ENCODE measurements at regions not wholly inside any gene's neighbourhood (a gene's known extent, or its start where the extent isn't known, plus 50 kb on each side); places are given as distances from the start of the nearest gene placed in this dataset.

DNA sequence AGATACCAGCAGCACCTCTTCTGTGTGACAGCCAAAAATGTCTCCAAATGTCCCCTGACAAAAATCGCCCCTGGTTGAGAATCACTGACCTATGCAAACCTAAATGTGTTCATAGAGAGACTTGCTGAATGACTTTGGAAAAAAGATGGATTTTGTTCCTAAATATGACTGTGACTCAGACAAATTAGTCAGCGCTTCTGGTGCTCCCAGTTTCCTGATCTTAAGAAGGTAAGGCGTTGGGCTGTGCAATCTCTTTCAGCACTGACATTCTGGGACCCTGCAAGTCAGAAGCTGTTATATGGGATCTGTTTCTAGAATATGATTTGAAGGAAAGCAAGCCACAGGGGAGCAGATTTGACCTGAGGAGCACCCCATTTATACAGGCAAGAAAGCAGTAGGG is 90.6 kb upstream of the PWP1 start:
- no peak for DNase-seq (ENCODE audit: low spot score)
- POLR2A ChIA-PET (ENCODE audit: low non-redundant PET) = no interaction called here
- Histone ChIP-seq H3K9me3 (ENCODE audit: low read depth, low read length, poor library complexity, severe bottlenecking) (no peaks in the 10 kb centered on the region), H3K27ac (ENCODE audit: low read depth, low read length, poor library complexity, severe bottlenecking) (no peak overlapping the region), H3K36me3 (ENCODE audit: insufficient read depth, low read length, poor library complexity, severe bottlenecking) (no peaks in the 10 kb centered on the region), H3K4me3 (ENCODE audit: low read depth, low read length, poor library complexity, severe bottlenecking) (no peak overlapping the region), H3K4me1 (ENCODE audit: insufficient read depth, low read length, poor library complexity, severe bottlenecking) (no peaks in the 10 kb centered on the region), H3K27me3 (replicated peaks; ENCODE audit: insufficient read depth, low read depth, low read length, poor library complexity) (no peaks in the 10 kb centered on the region)
- no peak for TF ChIP-seq EZH2 (IDR thresholded peaks at IDR 0.05; ENCODE audit: borderline replicate concordance, low read depth, low read length, poor library complexity, severe bottlenecking)
- TF ChIP-seq, protein P1, sequence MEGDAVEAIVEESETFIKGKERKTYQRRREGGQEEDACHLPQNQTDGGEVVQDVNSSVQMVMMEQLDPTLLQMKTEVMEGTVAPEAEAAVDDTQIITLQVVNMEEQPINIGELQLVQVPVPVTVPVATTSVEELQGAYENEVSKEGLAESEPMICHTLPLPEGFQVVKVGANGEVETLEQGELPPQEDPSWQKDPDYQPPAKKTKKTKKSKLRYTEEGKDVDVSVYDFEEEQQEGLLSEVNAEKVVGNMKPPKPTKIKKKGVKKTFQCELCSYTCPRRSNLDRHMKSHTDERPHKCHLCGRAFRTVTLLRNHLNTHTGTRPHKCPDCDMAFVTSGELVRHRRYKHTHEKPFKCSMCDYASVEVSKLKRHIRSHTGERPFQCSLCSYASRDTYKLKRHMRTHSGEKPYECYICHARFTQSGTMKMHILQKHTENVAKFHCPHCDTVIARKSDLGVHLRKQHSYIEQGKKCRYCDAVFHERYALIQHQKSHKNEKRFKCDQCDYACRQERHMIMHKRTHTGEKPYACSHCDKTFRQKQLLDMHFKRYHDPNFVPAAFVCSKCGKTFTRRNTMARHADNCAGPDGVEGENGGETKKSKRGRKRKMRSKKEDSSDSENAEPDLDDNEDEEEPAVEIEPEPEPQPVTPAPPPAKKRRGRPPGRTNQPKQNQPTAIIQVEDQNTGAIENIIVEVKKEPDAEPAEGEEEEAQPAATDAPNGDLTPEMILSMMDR (conservative IDR thresholded peaks at IDR 0.05; ENCODE audit: low read depth, low read length) = no peak
- intact Hi-C loops (cut with micrococcal nuclease; ENCODE audit: unreplicated experiment) = no loop called here
- CTCF ChIA-PET = no interaction called here
- BruUV-seq (replicated peaks) = no TSS peak

DNA sequence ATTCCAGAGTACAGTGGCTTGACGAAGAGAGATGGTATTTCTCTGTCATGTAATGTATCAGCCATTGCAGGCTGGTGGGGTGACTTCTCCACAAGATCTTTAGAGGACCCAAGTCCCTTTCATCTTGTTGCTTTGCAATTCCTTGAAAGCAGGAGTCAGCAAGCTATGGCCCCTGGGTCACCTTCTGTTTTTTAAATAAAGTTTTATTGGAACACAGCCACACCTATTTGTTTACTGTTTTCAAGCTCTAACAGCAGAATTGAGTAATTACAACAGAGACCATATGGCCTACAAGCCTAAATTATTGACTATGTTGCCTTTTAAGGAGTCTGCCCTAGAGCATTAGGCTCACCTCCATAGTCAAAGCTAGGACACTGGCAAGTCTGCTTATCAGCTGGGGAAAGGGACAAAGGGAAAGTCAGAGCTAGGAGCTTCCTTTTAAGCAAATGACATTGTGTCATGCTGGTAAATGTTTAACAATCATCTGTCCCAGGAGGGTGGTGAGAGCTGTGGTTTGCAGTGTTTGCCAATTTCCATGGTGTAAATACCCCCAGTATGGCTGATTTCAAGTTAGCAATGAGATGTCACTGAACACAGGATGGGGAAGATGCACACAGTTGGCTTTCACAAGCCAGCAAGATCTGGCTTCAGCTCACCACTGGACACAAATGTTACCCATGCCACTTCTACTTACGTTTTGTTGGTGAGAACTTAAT is 87.7 kb upstream of the PWP1 start:
- Histone ChIP-seq H3K4me3 (ENCODE audit: low read depth, low read length, poor library complexity, severe bottlenecking) (no peak overlapping the region), H3K4me1 (ENCODE audit: insufficient read depth, low read length, poor library complexity, severe bottlenecking) (no peaks in the 10 kb centered on the region), H3K27me3 (replicated peaks; ENCODE audit: insufficient read depth, low read depth, low read length, poor library complexity) (no peaks in the 10 kb centered on the region), H3K27ac (ENCODE audit: low read depth, low read length, poor library complexity, severe bottlenecking) (no peak overlapping the region), H3K9me3 (ENCODE audit: low read depth, low read length, poor library complexity, severe bottlenecking) (no peaks in the 10 kb centered on the region), H3K36me3 (ENCODE audit: insufficient read depth, low read length, poor library complexity, severe bottlenecking) (no peaks in the 10 kb centered on the region)
- intact Hi-C loops (cut with micrococcal nuclease; ENCODE audit: unreplicated experiment) = no loop called here
- BruUV-seq (replicated peaks) = no TSS peak
- no peak for DNase-seq (ENCODE audit: low spot score)
- TF ChIP-seq, protein P1 (conservative IDR thresholded peaks at IDR 0.05; ENCODE audit: low read depth, low read length) = no peak
- TF ChIP-seq EZH2 (IDR thresholded peaks at IDR 0.05; ENCODE audit: borderline replicate concordance, low read depth, low read length, poor library complexity, severe bottlenecking) = no peak
- ChIA-PET POLR2A (ENCODE audit: low non-redundant PET) (no interaction called here), CTCF (no interaction called here)

DNA sequence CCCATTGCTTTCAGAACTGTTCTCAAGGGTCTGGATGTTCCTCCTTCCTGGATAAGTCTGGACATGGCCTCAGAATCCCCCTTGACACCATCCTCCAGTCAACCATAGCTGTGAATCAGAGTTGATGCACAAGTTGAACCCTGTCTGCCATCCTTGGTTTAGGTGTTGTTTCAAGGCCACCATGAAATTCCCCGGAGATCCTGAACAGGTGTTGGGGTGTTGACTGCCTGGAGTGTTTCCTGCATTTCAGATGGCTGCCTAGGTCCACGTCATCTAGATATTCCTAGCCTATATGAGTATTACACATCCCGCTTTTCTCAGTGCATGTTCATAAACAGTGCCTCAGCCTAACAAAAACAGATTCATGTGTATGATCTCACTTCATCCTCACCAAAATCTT is 86.7 kb upstream of the PWP1 start:
- Histone ChIP-seq H3K27me3 (replicated peaks; ENCODE audit: insufficient read depth, low read depth, low read length, poor library complexity) (no peaks in the 10 kb centered on the region), H3K27ac (ENCODE audit: low read depth, low read length, poor library complexity, severe bottlenecking) (no peak overlapping the region), H3K9me3 (ENCODE audit: low read depth, low read length, poor library complexity, severe bottlenecking) (no peaks in the 10 kb centered on the region), H3K4me3 (ENCODE audit: low read depth, low read length, poor library complexity, severe bottlenecking) (no peak overlapping the region), H3K36me3 (ENCODE audit: insufficient read depth, low read length, poor library complexity, severe bottlenecking) (no peaks in the 10 kb centered on the region), H3K4me1 (ENCODE audit: insufficient read depth, low read length, poor library complexity, severe bottlenecking) (no peaks in the 10 kb centered on the region)
- CTCF ChIA-PET = no interaction called here
- no peak for DNase-seq (ENCODE audit: low spot score)
- no peak for TF ChIP-seq EZH2 (IDR thresholded peaks at IDR 0.05; ENCODE audit: borderline replicate concordance, low read depth, low read length, poor library complexity, severe bottlenecking)
- TF ChIP-seq, protein P1 (conservative IDR thresholded peaks at IDR 0.05; ENCODE audit: low read depth, low read length) = no peak
- POLR2A ChIA-PET (ENCODE audit: low non-redundant PET) = no interaction called here
- no TSS peak for BruUV-seq (replicated peaks)
- intact Hi-C loops (cut with micrococcal nuclease; ENCODE audit: unreplicated experiment) = no loop called here
